ENCODE measurements at regions not wholly inside any gene's neighbourhood (a gene's known extent, or its start where the extent isn't known, plus 50 kb on each side); places are given as distances from the start of the nearest gene placed in this dataset.

DNA sequence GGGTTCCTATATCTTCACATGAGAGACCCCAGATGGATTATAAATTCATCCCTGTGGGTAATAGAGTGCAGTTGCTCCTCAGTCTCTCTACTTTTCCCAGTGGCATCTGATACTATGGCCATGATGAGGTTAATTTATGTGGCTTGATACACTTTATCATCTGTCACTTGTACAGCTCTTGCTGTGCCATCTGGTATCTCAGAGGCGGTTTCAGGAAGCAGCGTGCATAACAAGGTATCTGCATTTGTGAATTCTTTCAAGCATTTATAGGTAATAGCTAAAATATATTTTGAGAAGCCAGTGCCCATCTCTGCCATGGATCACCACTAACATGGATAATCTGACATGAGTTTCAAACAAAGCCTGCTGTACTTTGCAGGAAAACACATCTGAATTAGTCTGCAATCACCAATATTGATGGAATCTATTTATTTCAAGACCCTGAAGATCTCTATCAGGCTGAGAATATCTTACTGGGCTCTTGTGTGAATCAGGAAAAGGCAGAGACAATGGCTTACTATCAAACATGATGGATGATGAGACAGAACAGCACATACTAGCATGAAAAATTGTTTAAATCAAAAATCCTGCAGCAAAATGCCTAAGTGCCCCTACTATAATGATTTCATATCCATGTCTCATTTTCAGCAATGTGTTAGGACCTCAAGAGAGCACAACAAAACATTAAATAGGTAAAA lies 548.7 kb upstream of the MAP3K7 start:
- no peak for DNase-seq (ENCODE audit: low read depth in 3 of 3)

DNA sequence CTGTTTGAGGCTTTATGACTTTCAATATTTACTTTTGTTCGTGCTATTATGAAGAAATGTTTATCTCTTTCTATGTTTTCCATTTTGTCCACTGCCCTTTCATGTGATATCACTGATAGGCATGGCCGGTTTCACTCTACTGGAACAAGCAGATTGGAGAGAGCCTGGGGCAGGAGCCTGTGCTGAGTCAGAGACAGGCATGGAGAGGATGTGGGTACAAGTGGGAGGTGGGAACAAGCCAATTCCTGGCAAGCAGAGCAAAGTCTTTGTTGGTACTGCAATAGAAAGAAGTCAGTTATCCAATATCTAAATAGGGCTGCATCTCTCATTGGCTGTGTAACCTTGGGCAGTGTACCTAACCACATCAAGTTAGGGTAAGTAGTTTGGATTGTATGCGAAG lies 545.6 kb upstream of the MAP3K7 start:
- no peak for DNase-seq (ENCODE audit: low read depth in 3 of 3)

DNA sequence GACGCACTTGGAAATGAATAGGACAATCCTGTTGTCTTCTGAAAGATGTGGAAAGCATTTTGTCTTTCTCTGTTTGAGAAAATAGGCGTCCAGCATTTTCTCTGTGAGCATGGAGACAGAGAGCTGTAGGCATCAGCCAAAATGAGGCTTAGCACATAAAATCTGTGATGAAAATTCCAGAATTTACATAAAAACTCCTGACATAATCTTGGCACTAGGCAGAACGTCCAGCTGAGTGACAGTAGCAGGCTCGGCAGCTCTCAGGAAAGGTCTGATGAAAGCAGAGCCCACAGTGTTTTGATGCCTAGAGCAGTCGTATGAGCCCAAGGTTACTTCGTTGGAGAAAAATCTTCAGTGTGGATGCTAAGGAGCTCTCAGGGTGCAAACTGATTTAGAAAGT lies 543.3 kb upstream of the MAP3K7 start:
- DNase-seq (ENCODE audit: low read depth in 3 of 3), result no peak

DNA sequence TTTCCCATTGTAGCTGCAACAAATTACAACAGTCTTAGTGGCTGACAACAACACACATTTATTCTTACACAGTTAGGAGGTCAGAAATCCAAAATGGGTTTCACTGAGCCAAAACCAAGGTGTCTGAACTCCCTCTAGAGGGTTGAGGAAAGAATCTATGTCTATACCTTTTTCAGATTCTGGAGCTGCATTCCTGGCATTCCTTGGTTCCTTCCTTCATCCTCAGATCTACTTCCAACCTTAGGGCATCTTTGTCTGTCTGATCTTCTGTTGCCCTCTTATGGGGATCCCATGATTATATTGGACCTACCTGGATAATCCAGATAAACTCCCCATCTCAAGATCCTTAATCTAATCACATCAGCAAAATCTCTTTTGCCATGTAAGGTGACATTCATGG lies 540.9 kb upstream of the MAP3K7 start:
- no peak for DNase-seq (ENCODE audit: low read depth in 3 of 3)

DNA sequence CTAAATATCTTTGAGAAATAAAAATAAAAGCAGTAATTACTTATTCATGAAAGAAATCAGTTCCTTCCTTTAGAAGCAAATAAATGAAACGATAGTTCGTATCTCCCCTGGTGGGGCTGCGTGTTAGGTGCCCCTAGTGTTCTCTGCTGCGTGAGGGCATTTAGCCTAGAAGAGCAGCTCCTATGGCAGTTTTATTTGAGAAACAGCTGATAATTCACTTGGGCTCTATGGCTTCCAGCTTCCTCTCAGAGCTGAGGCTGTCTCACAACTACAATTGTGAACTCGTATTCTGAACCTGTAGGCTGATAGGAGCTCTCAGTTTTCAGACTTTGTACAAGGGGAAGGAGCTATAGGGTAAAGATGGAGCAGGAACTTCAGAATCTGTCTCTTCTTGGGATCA lies 540.0 kb upstream of the MAP3K7 start:
- no peak for DNase-seq (ENCODE audit: low read depth in 3 of 3)

DNA sequence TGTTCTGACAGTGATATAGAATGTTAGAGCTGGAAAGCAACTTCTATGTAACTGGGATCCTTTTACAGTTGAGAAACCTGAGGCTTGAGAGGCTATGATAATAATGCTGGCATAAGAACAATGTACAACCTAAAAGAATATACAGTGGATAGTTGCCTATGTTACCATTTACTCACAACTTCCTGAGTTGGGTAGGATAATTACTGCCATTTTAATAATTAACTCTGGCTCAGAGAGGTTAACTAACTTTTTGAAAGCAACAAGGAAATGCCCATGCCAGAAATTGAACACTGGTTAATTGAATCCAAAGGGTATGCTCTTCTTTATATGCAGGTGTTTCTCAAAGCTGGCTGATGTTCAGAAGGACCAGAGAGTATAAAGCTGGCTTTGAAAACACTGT lies 530.7 kb upstream of the MAP3K7 start:
- no peak for DNase-seq (ENCODE audit: low read depth in 3 of 3)

DNA sequence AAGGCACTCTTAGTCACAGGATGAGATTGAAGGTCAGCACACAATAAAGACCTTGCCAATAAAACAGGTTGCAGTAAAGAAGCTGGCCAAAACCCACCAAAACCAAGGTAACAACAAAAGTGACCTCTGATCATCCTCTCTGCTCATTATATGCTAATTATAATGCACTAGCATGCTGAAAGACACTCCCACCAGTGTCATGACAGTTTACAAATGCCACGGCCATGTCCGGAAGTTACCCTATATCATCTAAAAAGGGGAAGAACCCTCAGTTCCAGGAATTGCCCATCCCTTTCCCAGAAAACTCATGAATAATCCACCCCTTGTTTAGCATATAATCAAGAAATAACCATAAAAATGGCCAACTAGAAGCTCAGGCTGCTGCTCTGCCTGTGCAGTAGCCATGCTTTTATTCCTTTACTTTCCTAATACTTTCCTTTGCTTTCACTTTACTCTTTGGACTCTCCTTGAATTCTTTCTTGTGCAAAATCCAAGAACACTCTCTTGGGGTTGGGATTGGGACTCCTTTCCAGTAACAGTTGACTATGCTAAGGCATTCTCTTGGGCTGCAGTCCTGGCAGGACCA lies 527.3 kb upstream of the MAP3K7 start:
- no peak for DNase-seq (ENCODE audit: low read depth in 3 of 3)

DNA sequence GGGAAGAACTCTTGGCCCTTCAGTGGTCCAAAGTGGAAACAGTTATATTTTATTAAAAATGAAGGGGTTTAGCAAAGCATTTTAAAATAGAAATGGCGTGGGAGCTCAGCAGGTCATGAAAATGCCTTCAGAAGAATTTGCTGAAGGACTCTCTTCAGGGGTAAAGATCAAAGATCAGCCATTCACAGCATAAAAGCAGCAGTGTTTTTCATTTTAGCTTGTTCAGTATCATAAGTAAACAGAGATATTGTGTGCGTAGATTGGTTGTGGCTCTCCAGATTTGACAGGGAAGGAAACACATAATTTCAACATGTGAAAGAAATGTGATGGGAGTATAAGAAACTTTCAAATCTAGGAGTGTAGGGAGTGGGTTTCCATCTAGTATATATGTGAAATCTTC lies 519.2 kb upstream of the MAP3K7 start:
- no peak for DNase-seq (ENCODE audit: low read depth in 3 of 3)

DNA sequence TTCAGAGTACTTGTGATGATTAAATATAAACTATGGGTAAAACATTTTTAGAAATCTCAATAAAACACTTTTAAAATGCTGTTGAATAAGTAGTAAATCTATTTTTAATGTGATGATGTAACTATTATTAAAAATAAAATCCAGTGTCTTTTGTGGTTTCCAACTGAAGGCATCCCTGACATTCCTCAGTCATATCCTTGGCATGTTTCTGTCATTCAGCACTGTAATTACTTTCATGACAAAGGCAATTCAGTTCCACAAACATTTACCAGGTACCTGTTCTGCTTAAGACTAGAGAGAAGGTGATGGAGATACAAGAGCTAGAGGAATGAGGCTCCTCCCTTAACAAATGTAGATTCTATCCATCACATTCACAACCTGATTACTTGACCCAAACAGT lies 518.7 kb upstream of the MAP3K7 start:
- no peak for DNase-seq (ENCODE audit: low read depth in 3 of 3)

DNA sequence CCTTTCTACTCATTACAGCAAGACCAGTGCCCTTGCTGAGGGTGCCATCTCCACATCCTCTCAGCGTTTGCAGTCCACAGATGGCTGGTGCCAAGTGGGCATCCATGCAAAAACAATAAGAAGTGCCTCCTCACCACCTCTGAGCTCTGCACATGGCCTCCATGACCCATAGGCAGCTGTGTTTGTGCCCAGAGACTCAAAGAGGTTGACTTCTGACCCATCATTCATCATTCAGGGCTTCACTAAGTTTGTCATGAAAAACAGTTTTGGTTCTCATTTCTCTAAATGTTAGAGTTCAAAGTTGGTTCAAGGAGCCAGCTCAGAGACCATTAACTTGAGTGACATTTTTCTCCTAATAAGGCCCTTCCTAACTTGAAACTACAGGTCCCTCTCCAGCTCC lies 512.6 kb upstream of the MAP3K7 start:
- DNase-seq (ENCODE audit: low read depth in 3 of 3), result no peak

DNA sequence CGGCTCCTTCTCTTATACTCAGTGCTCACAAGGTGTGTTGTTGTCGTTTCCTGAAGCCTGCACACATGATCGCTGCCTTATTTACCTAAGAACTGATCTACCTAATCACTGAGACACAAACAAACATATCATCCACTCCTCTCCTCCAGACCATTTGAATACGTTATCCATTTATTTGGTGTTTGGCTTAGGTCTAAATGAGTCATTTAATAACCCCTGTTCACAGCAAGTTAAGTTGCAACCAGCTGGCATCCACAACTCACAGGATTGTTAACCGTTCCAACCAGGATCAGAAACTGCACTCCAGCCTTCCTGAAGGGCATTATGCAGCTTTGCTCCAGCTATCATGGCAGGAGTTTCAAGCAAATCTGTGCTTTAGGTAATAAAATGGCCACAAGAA lies 511.1 kb upstream of the MAP3K7 start:
- DNase-seq (ENCODE audit: low read depth in 3 of 3), result no peak

DNA sequence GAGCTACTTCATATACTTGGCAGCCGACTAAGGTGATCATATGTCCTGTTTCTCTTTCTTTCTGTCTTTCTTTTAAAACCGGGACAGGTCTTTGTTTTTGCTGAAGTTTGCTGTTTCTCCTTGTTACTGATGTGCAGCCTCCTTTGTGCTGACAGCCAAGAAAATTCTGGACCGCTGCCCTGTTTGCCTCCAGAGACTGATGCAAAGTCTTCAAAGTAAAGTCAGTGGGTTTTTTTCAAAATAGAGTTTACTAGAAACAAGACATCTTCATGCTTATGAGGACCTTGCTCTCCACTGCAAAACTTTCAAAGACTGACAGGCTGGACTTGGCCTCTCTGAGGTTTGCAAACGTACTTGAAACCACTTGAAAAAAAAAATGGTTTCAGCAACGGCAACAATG lies 510.5 kb upstream of the MAP3K7 start:
- DNase-seq (ENCODE audit: low read depth in 3 of 3), result no peak

DNA sequence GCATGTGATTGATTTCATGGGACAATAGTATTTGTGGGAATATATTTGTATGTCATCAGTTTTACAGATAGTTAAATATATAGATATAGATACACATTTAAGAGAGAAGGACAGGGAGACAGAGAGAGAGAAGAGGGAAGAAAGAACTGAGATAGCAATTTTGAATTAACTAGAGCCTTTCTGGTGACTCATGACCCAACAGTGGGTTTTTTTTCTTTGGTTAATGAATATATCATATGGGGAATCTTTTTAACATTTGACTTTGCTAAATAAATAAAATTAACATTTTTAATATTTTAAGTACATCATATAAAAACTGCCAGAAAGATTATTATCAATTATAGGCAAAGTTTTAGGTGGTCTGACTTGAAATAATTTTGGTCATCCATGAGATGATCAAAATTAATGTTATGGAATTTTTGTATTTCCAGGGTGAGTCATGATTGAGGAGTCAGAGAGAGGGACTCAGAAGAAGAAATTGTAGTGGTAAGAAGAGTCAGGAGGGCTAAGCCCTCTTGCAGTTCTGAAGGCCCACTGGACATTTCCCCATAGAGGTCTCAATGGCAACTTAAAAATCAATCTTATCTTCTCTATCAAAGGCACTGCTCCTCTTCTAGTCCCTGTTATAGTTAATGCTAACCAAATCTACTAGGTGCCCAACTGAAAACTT lies 508.1 kb upstream of the MAP3K7 start:
- no peak for DNase-seq (ENCODE audit: low read depth in 3 of 3)

DNA sequence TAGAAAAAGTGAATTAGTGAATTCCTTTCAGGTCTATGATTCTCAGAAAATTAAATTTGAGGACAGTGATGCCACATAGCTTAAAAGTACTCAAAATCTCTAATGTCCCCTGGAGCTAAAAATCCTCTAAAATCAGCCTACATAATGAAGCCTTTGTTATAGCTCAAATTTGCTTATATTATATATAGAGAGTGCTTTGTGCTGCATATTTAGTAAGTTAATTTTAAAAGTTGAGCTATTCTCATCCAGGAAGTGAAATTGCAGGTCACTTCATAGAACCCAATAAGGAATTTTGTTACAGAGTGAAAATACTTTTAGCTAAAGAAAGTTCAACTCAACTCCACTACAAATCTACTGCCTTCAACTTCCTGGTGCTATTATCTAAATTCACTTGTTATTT lies 507.5 kb upstream of the MAP3K7 start:
- DNase-seq (ENCODE audit: low read depth in 3 of 3), result no peak

DNA sequence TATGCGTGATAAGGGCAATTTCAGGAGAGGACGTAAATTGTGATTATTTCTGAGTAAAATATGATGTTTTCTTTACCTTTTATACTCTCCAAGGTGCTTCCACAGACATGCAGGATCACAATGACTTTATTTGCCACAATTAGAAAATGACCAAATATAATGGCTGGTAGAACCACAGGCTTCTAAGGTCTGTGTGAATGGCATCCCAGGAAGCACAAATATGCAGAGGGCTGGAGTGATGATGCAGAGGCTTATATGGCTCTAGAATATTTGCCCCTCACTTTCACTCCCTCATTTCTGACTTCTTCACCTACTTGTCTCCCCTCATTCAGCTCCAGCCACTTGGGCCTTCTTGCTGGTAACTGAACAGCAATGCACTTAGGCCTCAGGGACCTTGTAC lies 502.1 kb upstream of the MAP3K7 start:
- no peak for DNase-seq (ENCODE audit: low read depth in 3 of 3)

DNA sequence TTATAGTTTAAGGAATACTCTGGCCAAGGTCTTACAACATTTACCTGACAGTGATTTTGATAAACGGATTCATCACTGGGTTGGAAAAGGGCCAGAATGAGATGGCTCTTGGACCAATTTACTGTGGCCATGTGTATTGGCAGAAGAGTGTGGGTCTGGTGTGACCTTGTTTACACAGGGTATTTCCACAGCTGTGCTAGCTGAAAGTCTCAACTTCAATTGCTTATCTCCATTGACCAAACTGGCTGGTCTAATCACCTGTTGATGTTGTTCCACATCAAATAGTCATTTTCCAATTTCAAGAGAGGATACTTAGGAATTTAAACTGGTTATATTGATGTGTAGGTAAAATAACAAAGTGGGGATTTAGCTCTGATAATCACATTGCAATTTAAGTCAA lies 501.6 kb upstream of the MAP3K7 start:
- DNase-seq (ENCODE audit: low read depth in 3 of 3), result no peak

DNA sequence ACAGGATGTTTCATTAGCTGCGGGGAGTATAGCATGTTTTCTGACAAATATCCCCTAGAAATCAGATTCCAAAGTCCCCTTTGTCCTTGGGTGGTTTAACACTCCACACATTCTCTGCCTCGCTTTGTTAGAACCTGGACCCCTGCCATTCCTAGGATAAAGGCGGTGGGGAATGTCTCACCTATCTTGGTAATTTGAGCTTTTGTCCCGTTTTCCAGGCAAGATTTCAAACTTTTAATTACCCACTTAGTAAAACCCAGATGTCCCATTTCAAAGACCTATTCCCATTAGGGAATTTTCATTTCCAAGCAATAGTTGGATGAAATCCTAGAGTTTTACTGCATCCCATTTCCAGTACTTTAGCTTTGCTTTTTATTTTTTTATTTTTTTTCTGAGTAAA lies 501.0 kb upstream of the MAP3K7 start:
- DNase-seq (ENCODE audit: low read depth in 3 of 3), result no peak

DNA sequence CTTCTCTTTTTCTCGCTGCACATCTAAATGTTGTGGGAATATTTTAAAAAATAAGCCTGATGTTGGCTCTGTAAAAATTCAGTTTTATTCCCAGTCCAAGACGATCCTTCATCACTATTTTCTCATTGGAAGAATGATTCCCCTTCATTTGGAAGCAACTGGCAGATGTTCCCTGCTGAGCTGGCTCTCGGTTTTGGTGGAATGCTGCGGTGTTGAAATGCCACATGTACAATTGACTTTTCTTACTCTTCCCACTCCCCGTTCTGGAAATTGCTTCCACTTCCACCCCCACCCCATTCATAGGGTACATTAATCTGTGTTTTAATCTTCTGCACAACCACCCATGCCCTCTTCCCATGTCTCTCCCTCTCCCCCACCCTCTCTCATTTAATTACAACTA lies 496.3 kb upstream of the MAP3K7 start:
- DNase-seq (ENCODE audit: low read depth in 3 of 3), result no peak

DNA sequence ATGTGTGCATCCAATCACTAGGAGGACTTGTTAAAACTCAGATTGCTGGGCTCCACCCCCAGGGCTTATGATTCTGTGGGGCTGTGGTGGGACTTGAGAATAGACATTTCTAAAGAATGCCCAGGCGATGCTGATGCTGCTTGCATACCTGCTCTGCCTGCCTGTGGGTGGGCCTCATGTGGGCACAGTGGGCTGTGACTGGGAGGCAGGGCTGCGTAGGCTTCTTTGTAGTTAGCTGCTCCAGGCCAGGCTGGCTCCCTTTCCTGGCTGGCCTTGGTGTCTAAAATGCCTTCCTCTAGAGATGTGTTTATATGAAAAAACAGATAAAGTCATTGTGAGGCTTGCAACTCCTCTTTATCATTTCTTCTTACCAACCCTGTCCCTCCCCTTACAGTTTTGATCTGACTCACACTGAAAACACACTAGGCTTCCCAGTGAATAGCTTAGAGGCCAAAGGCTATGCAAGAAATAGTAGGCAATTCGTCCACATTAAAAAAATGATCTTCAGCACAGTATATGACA lies 495.5 kb upstream of the MAP3K7 start:
- no peak for DNase-seq (ENCODE audit: low read depth in 3 of 3)

DNA sequence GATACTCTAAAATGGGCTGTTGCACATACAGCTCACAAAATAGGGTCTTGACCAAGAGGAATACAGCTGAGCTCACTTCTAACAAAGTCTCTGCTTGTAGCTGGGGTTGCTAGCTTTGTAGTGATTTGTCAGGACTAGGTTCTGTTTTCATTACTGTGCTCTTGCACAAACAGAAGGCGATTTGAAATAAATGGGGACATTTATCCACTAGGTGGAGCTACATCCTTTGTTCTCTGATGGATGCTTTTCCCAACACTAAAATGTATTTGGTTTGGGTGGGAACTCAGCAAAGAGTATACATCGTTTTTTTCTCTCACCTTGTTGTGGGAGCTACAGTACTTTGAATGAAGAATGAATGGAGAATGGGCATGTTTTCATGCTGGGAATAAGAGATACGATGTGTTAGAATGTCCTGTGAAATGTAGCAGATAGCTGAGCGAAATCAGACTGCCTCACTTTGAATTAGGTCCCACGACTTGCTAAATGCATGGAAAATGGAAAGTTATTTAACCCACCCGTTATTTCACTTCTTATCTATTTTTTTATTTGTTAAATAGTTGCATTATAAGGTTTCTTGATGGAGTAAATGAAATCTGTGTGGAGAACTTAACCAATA lies 494.7 kb upstream of the MAP3K7 start:
- DNase-seq (ENCODE audit: low read depth in 3 of 3), result no peak

DNA sequence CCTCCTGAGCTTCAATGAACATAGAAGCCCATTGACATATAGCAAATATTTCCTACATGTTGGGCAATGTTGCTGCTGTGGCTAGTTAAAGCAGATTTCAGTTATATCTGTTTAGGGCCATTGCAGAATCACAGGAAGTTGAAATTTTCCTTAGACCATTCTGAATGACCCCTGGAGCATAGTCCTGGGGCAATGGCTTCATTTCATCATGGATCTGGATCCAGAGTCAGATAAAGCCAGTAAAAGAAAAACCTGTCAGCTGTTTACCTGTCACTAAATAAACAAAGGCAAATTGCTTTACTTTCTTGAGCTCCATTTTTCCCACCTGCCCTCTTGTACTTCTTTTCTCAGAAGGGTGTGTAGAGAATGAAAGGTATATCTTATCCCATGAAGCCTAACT lies 494.0 kb upstream of the MAP3K7 start:
- no peak for DNase-seq (ENCODE audit: low read depth in 3 of 3)

DNA sequence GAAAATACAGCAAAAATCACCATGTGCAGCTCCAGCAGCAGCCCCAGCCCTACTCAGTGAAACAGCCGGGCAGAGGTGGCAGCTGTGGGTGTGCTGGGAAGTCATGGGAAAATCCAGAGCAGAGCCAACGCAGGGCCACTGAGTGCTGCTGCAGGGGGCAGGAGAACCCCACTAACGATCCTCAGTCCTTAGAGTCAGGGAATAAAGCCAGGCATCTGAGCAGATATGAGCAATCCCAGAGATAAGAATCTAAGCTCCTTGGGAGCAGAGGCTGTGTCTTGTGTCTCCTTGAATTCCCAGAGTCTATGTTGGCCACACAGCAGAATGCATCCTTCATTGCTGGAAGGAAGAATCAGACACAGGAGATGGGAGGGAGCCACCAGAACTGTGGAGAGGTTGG lies 493.1 kb upstream of the MAP3K7 start:
- DNase-seq (ENCODE audit: low read depth in 3 of 3), result no peak

Data from stimulated activated CD4-positive, alpha-beta T cell treated with anti-CD3 and anti-CD28 coated beads, TNF-alpha, amount 100 ng/mL, for 24 hours (primary cell).